ENCODE measurements at regions not wholly inside any gene's neighbourhood (a gene's known extent, or its start where the extent isn't known, plus 50 kb on each side); places are given as distances from the start of the nearest gene placed in this dataset.
"Not testable (repeated sequence)": the region's sequence is repeated elsewhere in the genome, so short reads cannot be mapped to it uniquely, and the experiment has no call there.

- H3K4me3 ChIP-seq (ENCODE audit: low read depth, low read length) = no peak overlapping the region
- no peak for TF ChIP-seq CTCF (IDR thresholded peaks at IDR 0.05; ENCODE audit: insufficient read depth, low read length)
- peak; percentile 5 for DNase-seq (ENCODE audit: low read depth)
These were observed 676.3 kb upstream of the KCND2 start for GRCh38 chr7:119596651-119597050.

- H3K4me3 ChIP-seq (ENCODE audit: low read depth, low read length) = no peak overlapping the region
- TF ChIP-seq CTCF (IDR thresholded peaks at IDR 0.05; ENCODE audit: insufficient read depth, low read length) = no peak
- no peak for DNase-seq (ENCODE audit: low read depth)
These were observed 666.7 kb upstream of the KCND2 start for GRCh38 chr7:119606297-119606696.

- no peak for DNase-seq (ENCODE audit: low read depth)
- no peak overlapping the region for H3K4me3 ChIP-seq (ENCODE audit: low read depth, low read length)
- TF ChIP-seq CTCF (IDR thresholded peaks at IDR 0.05; ENCODE audit: insufficient read depth, low read length) = no peak
These were observed 652.2 kb upstream of the KCND2 start for GRCh38 chr7:119620769-119621168.

- TF ChIP-seq CTCF (IDR thresholded peaks at IDR 0.05; ENCODE audit: insufficient read depth, low read length) = no peak
- no peak overlapping the region for H3K4me3 ChIP-seq (ENCODE audit: low read depth, low read length)
- DNase-seq (ENCODE audit: low read depth) = no peak
These were observed 649.5 kb upstream of the KCND2 start for GRCh38 chr7:119623427-119623826.

GRCh38 chr7:119630406-119630969, 642.5 kb upstream of the KCND2 start:
- TF ChIP-seq CTCF (IDR thresholded peaks at IDR 0.05; ENCODE audit: insufficient read depth, low read length) = no peak
- H3K4me3 ChIP-seq (ENCODE audit: low read depth, low read length) = no peak overlapping the region
- no peak for DNase-seq (ENCODE audit: low read depth)

- not testable (repeated sequence) for DNase-seq (ENCODE audit: low read depth); H3K4me3 ChIP-seq (ENCODE audit: low read depth, low read length)
These were observed 639.2 kb upstream of the KCND2 start for GRCh38 chr7:119633812-119634211.

- TF ChIP-seq CTCF (IDR thresholded peaks at IDR 0.05; ENCODE audit: insufficient read depth, low read length) = no peak
- H3K4me3 ChIP-seq (ENCODE audit: low read depth, low read length) = no peak overlapping the region
- no peak for DNase-seq (ENCODE audit: low read depth)
These were observed 632.6 kb upstream of the KCND2 start for GRCh38 chr7:119640326-119640725.

Data from fibroblast of the aortic adventitia (primary cell).